B cell (primary cell): ENCODE measurements at regions not wholly inside any gene's neighbourhood (a gene's known extent, or its start where the extent isn't known, plus 50 kb on each side); places are given as distances from the start of the nearest gene placed in this dataset.

Source experiments
- EZH2 ChIP-seq: IDR thresholded peaks from 2 replicates; pipeline ENCODE4 v1.6.1; 2012; ENCODE audit warnings: borderline replicate concordance, low read depth, mild to moderate bottlenecking, moderate library complexity, low read length; ENCODE audit not compliant: insufficient read depth, poor library complexity, severe bottlenecking
- TF ChIP-seq, protein P1 (sequence below): fragments of 200-600 bp; IDR thresholded peaks from one replicate; pipeline ENCODE4 v1.8.0; 2022; ENCODE audit warnings: antibody characterized with exemption, mild to moderate bottlenecking

DNA sequence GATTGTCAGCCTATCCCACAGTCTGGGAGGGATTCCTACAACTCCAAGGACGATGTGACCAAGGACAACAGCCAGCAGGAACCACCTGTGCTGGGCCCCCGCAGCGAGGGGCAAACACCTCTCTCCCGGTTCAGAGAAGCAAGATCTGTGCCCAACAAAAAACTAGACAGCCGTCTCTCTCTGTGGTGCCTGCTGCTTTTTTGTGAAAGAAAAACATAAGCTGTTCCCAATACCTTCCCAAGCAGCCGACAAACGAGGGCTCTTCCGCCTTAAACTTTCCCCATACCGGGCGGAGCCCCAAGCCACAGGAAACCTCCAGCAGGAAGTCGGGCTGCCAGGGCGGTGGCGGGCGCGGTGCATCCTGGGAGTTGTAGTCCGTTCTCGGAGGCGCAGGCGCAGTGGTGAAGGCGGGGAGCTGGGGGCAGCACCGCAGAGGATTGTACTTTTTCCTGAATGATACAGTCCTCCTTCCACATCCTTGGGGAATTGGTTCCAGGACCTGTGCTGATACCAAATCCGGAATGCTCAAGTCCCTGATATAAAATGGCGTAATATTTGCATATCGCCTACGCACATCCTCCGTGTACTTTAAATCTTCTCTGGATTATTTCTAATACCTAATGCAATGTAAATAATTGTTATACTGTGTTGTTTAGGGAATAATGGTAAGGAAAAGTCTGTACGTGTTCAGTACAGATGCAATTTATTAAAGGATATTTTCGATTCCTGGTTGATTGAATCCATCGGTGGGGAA lies 63.1 kb upstream of the IRF2 start:
- TF ChIP-seq, protein P1, sequence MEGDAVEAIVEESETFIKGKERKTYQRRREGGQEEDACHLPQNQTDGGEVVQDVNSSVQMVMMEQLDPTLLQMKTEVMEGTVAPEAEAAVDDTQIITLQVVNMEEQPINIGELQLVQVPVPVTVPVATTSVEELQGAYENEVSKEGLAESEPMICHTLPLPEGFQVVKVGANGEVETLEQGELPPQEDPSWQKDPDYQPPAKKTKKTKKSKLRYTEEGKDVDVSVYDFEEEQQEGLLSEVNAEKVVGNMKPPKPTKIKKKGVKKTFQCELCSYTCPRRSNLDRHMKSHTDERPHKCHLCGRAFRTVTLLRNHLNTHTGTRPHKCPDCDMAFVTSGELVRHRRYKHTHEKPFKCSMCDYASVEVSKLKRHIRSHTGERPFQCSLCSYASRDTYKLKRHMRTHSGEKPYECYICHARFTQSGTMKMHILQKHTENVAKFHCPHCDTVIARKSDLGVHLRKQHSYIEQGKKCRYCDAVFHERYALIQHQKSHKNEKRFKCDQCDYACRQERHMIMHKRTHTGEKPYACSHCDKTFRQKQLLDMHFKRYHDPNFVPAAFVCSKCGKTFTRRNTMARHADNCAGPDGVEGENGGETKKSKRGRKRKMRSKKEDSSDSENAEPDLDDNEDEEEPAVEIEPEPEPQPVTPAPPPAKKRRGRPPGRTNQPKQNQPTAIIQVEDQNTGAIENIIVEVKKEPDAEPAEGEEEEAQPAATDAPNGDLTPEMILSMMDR = no peak
- TF ChIP-seq EZH2 = no peak
